Amniotic epithelial cell (primary cell): ENCODE measurements at regions not wholly inside any gene's neighbourhood (a gene's known extent, or its start where the extent isn't known, plus 50 kb on each side); places are given as distances from the start of the nearest gene placed in this dataset.
A peak's percentile ranks its signal among the peaks of the same experiment; 100 is the strongest.
"Not testable (repeated sequence)": the region's sequence is repeated elsewhere in the genome, so short reads cannot be mapped to it uniquely, and the experiment has no call there.

Experiments
- DNase-seq: peaks from one replicate; pipeline ENCODE4 v3.0.0-alpha.2; 2010; ENCODE audit warnings: low read depth

- DNase-seq = not testable (repeated sequence)
These were observed 54.0 kb upstream of the GPR89A start for GRCh38 chr1:145553795-145554194.

GRCh38 chr1:145545055-145545454 is 62.7 kb upstream of the GPR89A start:
- no peak for DNase-seq

- DNase-seq = not testable (repeated sequence)
These were observed 66.1 kb upstream of the GPR89A start for GRCh38 chr1:145541685-145542084.

GRCh38 chr1:145541246-145541645 is 66.5 kb upstream of the GPR89A start:
- DNase-seq = peak; percentile 52

- peak; percentile 72 for DNase-seq
These were observed 69.5 kb upstream of the GPR89A start for GRCh38 chr1:145538118-145538882.

- DNase-seq = peak; percentile 63
These were observed 70.8 kb upstream of the GPR89A start for GRCh38 chr1:145537003-145537402.

- peak; percentile 88 for DNase-seq
These were observed 72.3 kb upstream of the GPR89A start for GRCh38 chr1:145535461-145535860.

- peak; percentile 46 for DNase-seq
These were observed 79.7 kb upstream of the GPR89A start for GRCh38 chr1:145528068-145528564.

- DNase-seq = not testable (repeated sequence)
These were observed 87.6 kb upstream of the GPR89A start for GRCh38 chr1:145520159-145520558.

GRCh38 chr1:145519302-145519701 is 88.5 kb upstream of the GPR89A start:
- DNase-seq = not testable (repeated sequence)

GRCh38 chr1:145513017-145513416 is 87.6 kb upstream of the NBPF20 start:
- not testable (repeated sequence) for DNase-seq

GRCh38 chr1:145508053-145508452 is 82.7 kb upstream of the NBPF20 start:
- not testable (repeated sequence) for DNase-seq

- not testable (repeated sequence) for DNase-seq
These were observed 80.6 kb upstream of the NBPF20 start for GRCh38 chr1:145505663-145506647.

GRCh38 chr1:145504834-145505413 is 79.5 kb upstream of the NBPF20 start:
- not testable (repeated sequence) for DNase-seq

- DNase-seq = not testable (repeated sequence)
These were observed 78.9 kb upstream of the NBPF20 start for GRCh38 chr1:145504310-145504709.

GRCh38 chr1:145500251-145500650 is 74.8 kb upstream of the NBPF20 start:
- DNase-seq = not testable (repeated sequence)

- not testable (repeated sequence) for DNase-seq
These were observed 69.9 kb upstream of the NBPF20 start for GRCh38 chr1:145495077-145495871.

- not testable (repeated sequence) for DNase-seq
These were observed 63.0 kb upstream of the NBPF20 start for GRCh38 chr1:145488193-145488933.

- DNase-seq = not testable (repeated sequence)
These were observed 61.8 kb upstream of the NBPF20 start for GRCh38 chr1:145487156-145487555.

- not testable (repeated sequence) for DNase-seq
These were observed 58.9 kb upstream of the NBPF20 start for GRCh38 chr1:145484257-145484656.
